ENCODE measurements at regions not wholly inside any gene's neighbourhood (a gene's known extent, or its start where the extent isn't known, plus 50 kb on each side); places are given as distances from the start of the nearest gene placed in this dataset.

GRCh38 chr5:89673019-89673418 lies 736.5 kb downstream of the CETN3 start:
- TF ChIP-seq CTCF (IDR thresholded peaks at IDR 0.05) (no peak), POLR2A (IDR thresholded peaks at IDR 0.05) (no peak)
